ENCODE measurements at regions not wholly inside any gene's neighbourhood (a gene's known extent, or its start where the extent isn't known, plus 50 kb on each side); places are given as distances from the start of the nearest gene placed in this dataset.
"Not testable (repeated sequence)": the region's sequence is repeated elsewhere in the genome, so short reads cannot be mapped to it uniquely, and the experiment has no call there.

DNA sequence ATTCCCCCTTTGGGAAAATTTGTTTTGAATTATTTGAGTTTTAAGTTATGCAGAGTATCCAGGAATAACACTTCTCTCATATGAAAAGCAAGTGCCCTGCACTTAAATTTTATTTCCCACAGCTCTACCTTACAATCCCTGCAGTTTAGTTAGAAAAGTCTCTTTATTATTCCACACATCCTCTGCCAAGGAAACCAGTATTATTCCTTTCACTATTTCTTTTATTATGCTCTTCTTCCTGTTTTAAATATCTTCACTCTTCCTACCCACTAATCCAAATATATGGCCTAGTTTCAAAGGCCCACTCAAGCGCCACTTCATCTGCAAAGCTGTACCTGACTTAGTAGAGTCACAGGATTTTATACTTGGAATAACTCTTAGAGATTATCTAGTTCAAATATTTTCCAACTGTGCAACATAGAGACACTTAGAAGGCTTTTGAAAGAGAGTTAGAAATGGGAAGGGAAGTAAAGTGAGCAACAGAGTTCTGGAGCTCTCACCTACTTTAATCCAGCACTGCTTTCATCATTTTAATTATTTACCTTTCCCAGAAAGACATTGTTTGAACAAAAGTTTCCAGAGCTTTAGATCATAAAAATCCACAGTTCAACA, 97.2 kb upstream of the LYPLAL1 start:
- Histone ChIP-seq H3K27me3 (ENCODE audit: control insufficient read depth in 1 of 2, insufficient read depth in 2 of 2, low read length in 2 of 2) (no peaks in the 10 kb centered on the region), H3K9ac (ENCODE audit: low read length) (no peak overlapping the region), H3K4me1 (ENCODE audit: insufficient read depth, low read length) (no peaks in the 10 kb centered on the region), H3K27ac (ENCODE audit: low read depth, low read length) (no peak overlapping the region), H3K4me3 (ENCODE audit: low read depth in 1 of 2, low read length in 2 of 2) (no peak overlapping the region), H3K9me3 (ENCODE audit: low read length) (no peaks in the 10 kb centered on the region), H3K36me3 (ENCODE audit: insufficient read depth, low read length) (no peaks in the 10 kb centered on the region)

GRCh38 chr1:219077767-219078166, 95.9 kb upstream of the LYPLAL1 start:
- H3K9ac ChIP-seq (ENCODE audit: low read length); H3K9me3 ChIP-seq (ENCODE audit: low read length); H3K27ac ChIP-seq (ENCODE audit: low read depth, low read length); H3K4me1 ChIP-seq (ENCODE audit: insufficient read depth, low read length); H3K36me3 ChIP-seq (ENCODE audit: insufficient read depth, low read length); H3K4me3 ChIP-seq (ENCODE audit: low read depth in 1 of 2, low read length in 2 of 2); H3K27me3 ChIP-seq (ENCODE audit: control insufficient read depth in 1 of 2, insufficient read depth in 2 of 2, low read length in 2 of 2): not testable (repeated sequence)

GRCh38 chr1:219081943-219082925, 91.4 kb upstream of the LYPLAL1 start:
- Histone ChIP-seq H3K36me3 (ENCODE audit: insufficient read depth, low read length) (no peaks in the 10 kb centered on the region), H3K9me3 (ENCODE audit: low read length) (no peaks in the 10 kb centered on the region), H3K4me3 (ENCODE audit: low read depth in 1 of 2, low read length in 2 of 2) (no peak overlapping the region), H3K4me1 (ENCODE audit: insufficient read depth, low read length) (no peaks in the 10 kb centered on the region), H3K27me3 (ENCODE audit: control insufficient read depth in 1 of 2, insufficient read depth in 2 of 2, low read length in 2 of 2) (no peaks in the 10 kb centered on the region), H3K27ac (ENCODE audit: low read depth, low read length) (no peak overlapping the region), H3K9ac (ENCODE audit: low read length) (no peak overlapping the region)

DNA sequence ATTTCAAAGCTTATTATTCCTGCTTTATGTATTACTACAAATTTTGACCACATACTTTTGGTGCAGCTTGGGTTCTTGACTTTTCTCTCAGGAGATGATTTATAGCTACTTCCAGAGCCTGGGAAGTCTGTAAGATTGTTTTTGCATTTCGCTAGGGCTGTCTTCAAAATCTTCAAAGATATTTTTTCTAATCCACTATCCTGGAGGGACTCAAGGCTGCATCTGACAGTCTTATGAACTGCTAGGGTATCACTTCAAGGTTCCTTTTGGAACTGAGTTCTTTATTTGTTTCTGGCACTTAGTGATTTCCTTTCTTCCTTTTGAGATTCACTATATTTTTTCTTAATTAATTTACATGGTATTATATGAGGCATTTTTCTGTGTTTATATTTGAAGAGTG, 90.0 kb upstream of the LYPLAL1 start:
- Histone ChIP-seq H3K4me1 (ENCODE audit: insufficient read depth, low read length) (no peaks in the 10 kb centered on the region), H3K4me3 (ENCODE audit: low read depth in 1 of 2, low read length in 2 of 2) (no peak overlapping the region), H3K9ac (ENCODE audit: low read length) (no peak overlapping the region), H3K27ac (ENCODE audit: low read depth, low read length) (no peak overlapping the region), H3K9me3 (ENCODE audit: low read length) (no peaks in the 10 kb centered on the region), H3K36me3 (ENCODE audit: insufficient read depth, low read length) (no peaks in the 10 kb centered on the region), H3K27me3 (ENCODE audit: control insufficient read depth in 1 of 2, insufficient read depth in 2 of 2, low read length in 2 of 2) (no peaks in the 10 kb centered on the region)

GRCh38 chr1:219085082-219085481, 88.6 kb upstream of the LYPLAL1 start:
- Histone ChIP-seq H3K27ac (ENCODE audit: low read depth, low read length) (no peak overlapping the region), H3K4me1 (ENCODE audit: insufficient read depth, low read length) (no peaks in the 10 kb centered on the region), H3K9ac (ENCODE audit: low read length) (no peak overlapping the region), H3K36me3 (ENCODE audit: insufficient read depth, low read length) (no peaks in the 10 kb centered on the region), H3K27me3 (ENCODE audit: control insufficient read depth in 1 of 2, insufficient read depth in 2 of 2, low read length in 2 of 2) (no peaks in the 10 kb centered on the region), H3K9me3 (ENCODE audit: low read length) (no peaks in the 10 kb centered on the region), H3K4me3 (ENCODE audit: low read depth in 1 of 2, low read length in 2 of 2) (no peak overlapping the region)

- Histone ChIP-seq H3K36me3 (ENCODE audit: insufficient read depth, low read length) (no peaks in the 10 kb centered on the region), H3K4me3 (ENCODE audit: low read depth in 1 of 2, low read length in 2 of 2) (no peak overlapping the region), H3K9ac (ENCODE audit: low read length) (no peak overlapping the region), H3K4me1 (ENCODE audit: insufficient read depth, low read length) (no peaks in the 10 kb centered on the region), H3K27ac (ENCODE audit: low read depth, low read length) (no peak overlapping the region), H3K9me3 (ENCODE audit: low read length) (no peaks in the 10 kb centered on the region), H3K27me3 (ENCODE audit: control insufficient read depth in 1 of 2, insufficient read depth in 2 of 2, low read length in 2 of 2) (no peaks in the 10 kb centered on the region)
Observed at GRCh38 chr1:219085988-219086387, 87.7 kb upstream of the LYPLAL1 start.

DNA sequence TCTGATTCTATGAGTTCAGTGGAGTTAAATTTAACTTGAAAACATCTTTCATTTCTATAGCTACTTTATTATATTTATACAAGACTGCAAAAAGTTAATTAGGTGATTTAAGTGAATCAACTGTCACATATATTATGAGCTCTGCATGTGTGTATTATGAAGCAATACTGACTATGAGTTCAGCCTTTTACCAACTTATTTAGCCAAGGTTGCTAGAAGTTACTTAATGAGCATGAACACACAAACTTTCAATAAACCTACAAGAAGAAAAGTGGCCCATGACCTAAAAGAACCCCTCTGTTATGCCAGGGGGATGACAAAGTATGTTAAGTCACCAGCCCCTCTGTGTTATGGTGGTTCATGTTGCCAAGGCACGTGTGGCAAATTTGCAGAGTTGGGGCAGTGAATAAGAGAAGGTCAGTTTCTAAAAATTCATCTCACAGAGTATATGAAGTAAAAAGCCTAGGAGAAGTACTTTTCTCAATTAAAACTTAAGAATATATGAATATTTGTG, 86.7 kb upstream of the LYPLAL1 start:
- no peak overlapping the region for H3K27ac ChIP-seq (ENCODE audit: low read depth, low read length)
- no peaks in the 10 kb centered on the region for H3K27me3 ChIP-seq (ENCODE audit: control insufficient read depth in 1 of 2, insufficient read depth in 2 of 2, low read length in 2 of 2)
- H3K9me3 ChIP-seq (ENCODE audit: low read length), result no peaks in the 10 kb centered on the region
- no peak overlapping the region for H3K9ac ChIP-seq (ENCODE audit: low read length)
- H3K36me3 ChIP-seq (ENCODE audit: insufficient read depth, low read length), result no peaks in the 10 kb centered on the region
- H3K4me1 ChIP-seq (ENCODE audit: insufficient read depth, low read length), result no peaks in the 10 kb centered on the region
- no peak overlapping the region for H3K4me3 ChIP-seq (ENCODE audit: low read depth in 1 of 2, low read length in 2 of 2)

DNA sequence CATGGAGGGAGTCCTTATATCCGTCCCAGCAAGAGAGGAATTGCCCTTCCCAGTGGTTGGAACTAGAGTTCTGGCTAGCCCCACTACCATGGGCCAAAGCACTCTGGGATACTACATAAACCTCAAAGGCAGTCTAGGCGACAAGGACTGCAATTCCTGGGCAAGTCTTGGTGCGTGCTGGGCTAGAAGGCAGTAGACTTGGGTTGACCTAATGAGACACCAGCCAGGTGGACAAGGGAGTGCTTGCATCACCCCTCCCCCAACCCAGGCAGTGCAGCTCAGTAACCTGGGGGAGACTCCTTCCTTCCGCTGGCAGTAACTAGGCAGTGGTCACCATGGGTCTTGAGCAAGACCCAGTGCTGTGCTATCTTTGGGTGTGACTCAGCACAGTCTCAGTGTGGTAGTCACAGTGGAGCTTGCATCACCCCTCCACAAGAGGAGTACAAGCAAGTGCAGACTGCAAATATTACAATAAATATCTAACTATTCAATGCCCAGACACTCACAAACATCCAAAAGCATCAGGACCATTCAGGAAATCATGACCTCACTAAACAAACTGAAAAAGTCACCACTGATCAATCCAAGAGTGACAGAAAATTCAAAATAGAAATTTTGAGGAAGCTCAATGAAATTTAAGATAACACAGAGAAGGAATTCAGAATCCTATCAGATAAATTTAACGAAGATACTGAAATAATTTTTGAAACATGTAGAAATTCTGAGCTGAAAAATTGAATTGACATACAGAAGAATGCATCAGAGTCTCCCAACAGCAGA, 84.7 kb upstream of the LYPLAL1 start:
- Histone ChIP-seq H3K36me3 (ENCODE audit: insufficient read depth, low read length) (no peaks in the 10 kb centered on the region), H3K4me1 (ENCODE audit: insufficient read depth, low read length) (no peaks in the 10 kb centered on the region), H3K27ac (ENCODE audit: low read depth, low read length) (no peak overlapping the region), H3K9me3 (ENCODE audit: low read length) (no peaks in the 10 kb centered on the region), H3K4me3 (ENCODE audit: low read depth in 1 of 2, low read length in 2 of 2) (no peak overlapping the region), H3K9ac (ENCODE audit: low read length) (no peak overlapping the region), H3K27me3 (ENCODE audit: control insufficient read depth in 1 of 2, insufficient read depth in 2 of 2, low read length in 2 of 2) (no peaks in the 10 kb centered on the region)

DNA sequence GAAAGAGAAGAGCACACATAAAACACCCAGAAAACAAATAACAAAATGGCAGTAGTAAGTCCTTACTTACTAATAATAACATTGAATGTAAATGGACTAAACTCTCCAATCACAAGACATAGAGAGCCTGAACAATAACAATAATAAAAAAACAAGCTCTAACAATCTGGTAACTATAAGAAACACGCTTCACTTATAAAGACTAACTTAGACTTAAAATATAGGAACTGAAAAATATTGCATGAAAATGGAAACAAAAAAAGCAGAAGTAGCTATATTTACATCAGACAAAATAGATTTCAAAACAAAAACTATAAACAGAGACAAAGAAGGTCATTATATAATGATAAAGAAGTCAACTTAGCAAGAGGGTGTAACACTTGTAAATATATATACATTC, 83.1 kb upstream of the LYPLAL1 start:
- Histone ChIP-seq H3K4me3 (ENCODE audit: low read depth in 1 of 2, low read length in 2 of 2) (no peak overlapping the region), H3K27ac (ENCODE audit: low read depth, low read length) (no peak overlapping the region), H3K36me3 (ENCODE audit: insufficient read depth, low read length) (no peaks in the 10 kb centered on the region), H3K9ac (ENCODE audit: low read length) (no peak overlapping the region), H3K27me3 (ENCODE audit: control insufficient read depth in 1 of 2, insufficient read depth in 2 of 2, low read length in 2 of 2) (no peaks in the 10 kb centered on the region), H3K4me1 (ENCODE audit: insufficient read depth, low read length) (no peaks in the 10 kb centered on the region), H3K9me3 (ENCODE audit: low read length) (no peaks in the 10 kb centered on the region)

- Histone ChIP-seq H3K4me1 (ENCODE audit: insufficient read depth, low read length) (no peaks in the 10 kb centered on the region), H3K9ac (ENCODE audit: low read length) (no peak overlapping the region), H3K27me3 (ENCODE audit: control insufficient read depth in 1 of 2, insufficient read depth in 2 of 2, low read length in 2 of 2) (no peaks in the 10 kb centered on the region), H3K36me3 (ENCODE audit: insufficient read depth, low read length) (no peaks in the 10 kb centered on the region), H3K27ac (ENCODE audit: low read depth, low read length) (no peak overlapping the region), H3K4me3 (ENCODE audit: low read depth in 1 of 2, low read length in 2 of 2) (no peak overlapping the region), H3K9me3 (ENCODE audit: low read length) (no peaks in the 10 kb centered on the region)
Observed at GRCh38 chr1:219092206-219092605, 81.5 kb upstream of the LYPLAL1 start.

DNA sequence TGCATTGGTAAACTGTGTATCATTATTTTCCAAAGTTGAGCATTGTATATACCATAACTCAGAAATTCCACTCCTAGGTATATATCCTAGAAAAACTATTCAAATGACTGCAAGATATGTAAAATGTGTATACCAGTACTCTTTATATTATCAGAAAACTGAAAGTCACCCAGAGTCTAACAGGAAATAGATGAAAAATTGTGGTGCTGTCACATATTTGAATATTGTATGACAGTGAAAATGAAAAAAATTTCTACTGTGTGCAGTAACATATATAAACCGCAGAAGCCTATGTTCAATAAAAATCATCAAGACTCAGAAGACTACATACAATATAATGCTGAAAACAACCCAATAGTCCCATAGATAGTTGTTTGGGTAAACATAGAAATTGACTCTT, 74.4 kb upstream of the LYPLAL1 start:
- Histone ChIP-seq H3K4me1 (ENCODE audit: insufficient read depth, low read length) (no peaks in the 10 kb centered on the region), H3K4me3 (ENCODE audit: low read depth in 1 of 2, low read length in 2 of 2) (no peak overlapping the region), H3K27ac (ENCODE audit: low read depth, low read length) (no peak overlapping the region), H3K36me3 (ENCODE audit: insufficient read depth, low read length) (no peaks in the 10 kb centered on the region), H3K9ac (ENCODE audit: low read length) (no peak overlapping the region), H3K9me3 (ENCODE audit: low read length) (no peaks in the 10 kb centered on the region), H3K27me3 (ENCODE audit: control insufficient read depth in 1 of 2, insufficient read depth in 2 of 2, low read length in 2 of 2) (no peaks in the 10 kb centered on the region)
